ENCODE measurements at regions not wholly inside any gene's neighbourhood (a gene's known extent, or its start where the extent isn't known, plus 50 kb on each side); places are given as distances from the start of the nearest gene placed in this dataset.

- Histone ChIP-seq H3K27ac (ENCODE audit: insufficient read depth, low read length) (no peak overlapping the region), H3K18ac (ENCODE audit: low read depth, low read length) (no peak overlapping the region), H2BK15ac (ENCODE audit: low read depth, low read length) (no peak overlapping the region), H3K56ac (ENCODE audit: extremely low read depth, insufficient read depth, low read length) (no peak overlapping the region), H3K9ac (ENCODE audit: low read depth, low read length) (no peak overlapping the region), H3K4me3 (ENCODE audit: insufficient read depth, low read depth, low read length) (no peak overlapping the region), H2BK5ac (ENCODE audit: low read depth, low read length, poor library complexity, severe bottlenecking) (no peak overlapping the region), H3K36me3 (ENCODE audit: control insufficient read depth, insufficient read depth, low read length) (no peaks in the 10 kb centered on the region), H3K4me2 (ENCODE audit: low read depth, low read length) (no peak overlapping the region), H2BK120ac (ENCODE audit: low read depth, low read length) (no peak overlapping the region), H3K14ac (replicated peaks; ENCODE audit: low read depth, low read length) (no peak overlapping the region), H3K27me3 (ENCODE audit: control insufficient read depth, insufficient read depth, low read length) (no peaks in the 10 kb centered on the region), H3K4me1 (ENCODE audit: control insufficient read depth, insufficient read depth, low read length) (peaks cover 2% of the 10 kb centered on the region; the same call in 1 of the 2 replicates), H2AFZ (replicated peaks; ENCODE audit: low read length, poor library complexity) (no peak overlapping the region), H3K9me3 (ENCODE audit: control insufficient read depth, insufficient read depth, low read length) (no peaks in the 10 kb centered on the region), H4K91ac (ENCODE audit: insufficient read depth, low read depth, low read length) (no peak overlapping the region), H4K8ac (ENCODE audit: low read depth in 2 of 2, low read length in 2 of 2) (no peak overlapping the region), H4K5ac (ENCODE audit: low read depth, low read length) (no peak overlapping the region), H2AK9ac (replicated peaks; ENCODE audit: low read depth, low read length, poor library complexity) (no peak overlapping the region), H2AK5ac (ENCODE audit: low read depth, low read length) (no peak overlapping the region), H3K9me1 (ENCODE audit: insufficient read depth, low read length) (no peaks in the 10 kb centered on the region), H2BK20ac (ENCODE audit: low read depth, low read length) (no peak overlapping the region), H3K79me1 (ENCODE audit: low read depth in 1 of 2, low read length in 2 of 2) (no peaks in the 10 kb centered on the region; a peak in 1 of 4 replicates), H3K23ac (ENCODE audit: low read depth, low read length) (no peak overlapping the region), H4K20me1 (ENCODE audit: insufficient read depth, low read length) (no peaks in the 10 kb centered on the region), H3K4ac (ENCODE audit: low read depth, low read length) (no peak overlapping the region)
- no peak for TF ChIP-seq RAD21 (IDR thresholded peaks at IDR 0.05; ENCODE audit: low read length)
- no peak for TF ChIP-seq FOS (IDR thresholded peaks at IDR 0.05; ENCODE audit: low read depth, low read length)
- no CpG with 5 or more reads among the region's 1 CpG for WGBS, 2 experiments (ENCODE audit: extremely low coverage in 2 of 2, insufficient read length in 1 of 2)
- peak; percentile 35; the same call in 1 of the 2 replicates for ATAC-seq (ENCODE audit: low read depth)
- dilution Hi-C loops (cut with HindIII; ENCODE audit: low sequenced_read_pairs, unreplicated experiment) (no loop called here), in situ Hi-C loops (cut with MboI; ENCODE audit: low sequenced_read_pairs) (no loop called here), intact Hi-C loops (cut with micrococcal nuclease) (no loop called here)
- ChIA-PET CTCF (no interaction called here), POLR2A (ENCODE audit: unreplicated experiment) (no interaction called here)
- no TSS peak for BruUV-seq (replicated peaks)
- DNase-seq, result peak; percentile 62
Observed at GRCh38 chr5:93929131-93929530, 187.7 kb upstream of the POU5F2 start.
